CD4-positive, alpha-beta memory T cell (primary cell): ENCODE measurements at regions not wholly inside any gene's neighbourhood (a gene's known extent, or its start where the extent isn't known, plus 50 kb on each side); places are given as distances from the start of the nearest gene placed in this dataset.

Source experiments
- CTCF ChIA-PET: fragments of 350-600 bp; sonication (Branson Sonifier 250); formaldehyde crosslinking; loops from one replicate; lab custom pipeline; 2021; ENCODE audit warnings: inconsistent platforms; ENCODE audit not compliant: partially characterized antibody; lab: Charles Lee
- POLR2A ChIA-PET: fragments of 350-600 bp; sonication (Branson Sonifier 250); formaldehyde crosslinking; loops from one replicate; lab custom pipeline; 2021; ENCODE audit not compliant: partially characterized antibody; lab: Charles Lee
- DNase-seq, 5 donors: peaks; one replicate each; pipeline versions ENCODE4 v3.0.0 to v3.0.0-alpha.2; 2020 to 2022; ENCODE audit warnings: mixed read lengths in 1 of 5
- H3K27ac ChIP-seq: one replicate; pipeline ENCODE4 v1.7.0; 2013; ENCODE audit warnings: low read depth, low read length
- H3K27me3 ChIP-seq: 2 replicates; pipeline ENCODE4 v1.7.0; 2013; ENCODE audit warnings: mild to moderate bottlenecking, low read length, moderate library complexity; ENCODE audit not compliant: insufficient read depth
- H3K36me3 ChIP-seq: 2 replicates; pipeline ENCODE4 v1.7.0; 2013; ENCODE audit warnings: mild to moderate bottlenecking, low read length, moderate library complexity; ENCODE audit not compliant: insufficient read depth
- H3K4me1 ChIP-seq: 2 replicates; pipeline ENCODE4 v1.7.0; 2013; ENCODE audit warnings: mild to moderate bottlenecking, low read length, moderate library complexity; ENCODE audit not compliant: insufficient read depth
- H3K4me3 ChIP-seq, 2 donors: one replicate each; pipeline ENCODE4 v1.7.0; 2013; ENCODE audit warnings: low read length in 2 of 2, mild to moderate bottlenecking in 1 of 2
- H3K9me3 ChIP-seq, 2 donors: one replicate each; pipeline ENCODE4 v1.7.0; 2013; ENCODE audit warnings: low read length in 2 of 2, control low read depth in 1 of 2; ENCODE audit not compliant: control insufficient read depth in 1 of 2
- H3K27ac Mint-ChIP-seq, 7 donors: one replicate each; pipeline ENCODE4 v1.8.0; 2020 to 2021; ENCODE audit warnings: mixed read lengths in 7 of 7, mild to moderate bottlenecking in 6 of 7, inconsistent platforms in 3 of 7, moderate library complexity in 3 of 7
- H3K27me3 Mint-ChIP-seq, 2 donors: one replicate each; pipeline ENCODE4 v1.8.0; 2020 to 2021; ENCODE audit warnings: mixed read lengths in 2 of 2
- H3K36me3 Mint-ChIP-seq, 2 donors: one replicate each; pipeline ENCODE4 v1.8.0; 2020 to 2021; ENCODE audit warnings: mixed read lengths in 2 of 2, inconsistent platforms in 1 of 2, mild to moderate bottlenecking in 1 of 2
- H3K4me1 Mint-ChIP-seq, 4 donors: one replicate each; pipeline ENCODE4 v1.8.0; 2020 to 2021; ENCODE audit warnings: mixed read lengths in 4 of 4, mild to moderate bottlenecking in 1 of 4
- H3K4me3 Mint-ChIP-seq, 8 donors: one replicate each; pipeline ENCODE4 v1.8.0; 2020 to 2021; ENCODE audit warnings: mixed read lengths in 8 of 8, mild to moderate bottlenecking in 7 of 8, moderate library complexity in 6 of 8, inconsistent platforms in 3 of 8
- H3K9me3 Mint-ChIP-seq, 8 donors: one replicate each; pipeline ENCODE4 v1.8.0; 2020 to 2021; ENCODE audit warnings: mixed read lengths in 8 of 8, mild to moderate bottlenecking in 5 of 8, inconsistent platforms in 3 of 8, moderate library complexity in 1 of 8
- intact Hi-C: fragments of 100-400 bp; cut with micrococcal nuclease; formaldehyde crosslinking; loops from one replicate; pipeline ENCODE4 v1.15.1; 2023

- Mint-ChIP-seq H3K4me1 (no peaks in the 10 kb centered on the region), H3K27me3 (peaks cover 5 to 6% of the 10 kb centered on the region in 2 donors), H3K4me3 (no peak overlapping the region), H3K9me3 (peaks cover 0 to 1% (median 0%) of the 10 kb centered on the region in 8 donors), H3K27ac (no peak overlapping the region), H3K36me3 (no peaks in the 10 kb centered on the region)
- H3K27me3 ChIP-seq = no peaks in the 10 kb centered on the region
- no peak overlapping the region for H3K4me3 ChIP-seq
- no peaks in the 10 kb centered on the region for H3K9me3 ChIP-seq
- H3K27ac ChIP-seq = no peak overlapping the region
- DNase-seq = no peak
- POLR2A ChIA-PET = no interaction called here
- H3K36me3 ChIP-seq = no peaks in the 10 kb centered on the region
- intact Hi-C loops = no loop called here
- CTCF ChIA-PET = no interaction called here
- no peaks in the 10 kb centered on the region for H3K4me1 ChIP-seq
These were observed 80.3 kb downstream of the NXPE2 start for GRCh38 chr11:114758627-114759026.

- no peaks in the 10 kb centered on the region for H3K9me3 ChIP-seq
- no peak overlapping the region for H3K27ac ChIP-seq
- H3K4me3 ChIP-seq = no peak overlapping the region
- Mint-ChIP-seq H3K4me1 (no peaks in the 10 kb centered on the region), H3K27me3 (peaks cover 9% of the 10 kb centered on the region in 2 donors), H3K36me3 (no peaks in the 10 kb centered on the region), H3K27ac (no peak overlapping the region), H3K9me3 (peaks cover 0 to 6% (median 0%) of the 10 kb centered on the region in 8 donors), H3K4me3 (no peak overlapping the region)
- intact Hi-C loops = no loop called here
- no peaks in the 10 kb centered on the region for H3K4me1 ChIP-seq
- DNase-seq = no peak
- CTCF ChIA-PET = no interaction called here
- POLR2A ChIA-PET = no interaction called here
- no peaks in the 10 kb centered on the region for H3K36me3 ChIP-seq
- no peaks in the 10 kb centered on the region for H3K27me3 ChIP-seq
These were observed 84.1 kb downstream of the NXPE2 start for GRCh38 chr11:114762408-114762807.

- ChIA-PET CTCF (no interaction called here), POLR2A (no interaction called here)
- H3K4me1 ChIP-seq = no peaks in the 10 kb centered on the region
- no peak overlapping the region for H3K27ac Mint-ChIP-seq
- H3K36me3 ChIP-seq = no peaks in the 10 kb centered on the region
- no peaks in the 10 kb centered on the region for H3K4me1 Mint-ChIP-seq
- DNase-seq = no peak
- no peaks in the 10 kb centered on the region for H3K27me3 ChIP-seq
- no peaks in the 10 kb centered on the region for H3K9me3 ChIP-seq
- H3K27ac ChIP-seq = no peak overlapping the region
- H3K4me3 Mint-ChIP-seq = no peak overlapping the region
- H3K27me3 Mint-ChIP-seq = peaks cover 6 to 11% of the 10 kb centered on the region in 2 donors
- H3K9me3 Mint-ChIP-seq = peaks cover 0 to 9% (median 0%) of the 10 kb centered on the region in 8 donors
- H3K4me3 ChIP-seq = no peak overlapping the region
- no peaks in the 10 kb centered on the region for H3K36me3 Mint-ChIP-seq
- intact Hi-C loops = loop anchor here (1.0 kb wide), 1 partner anchor 424 kb away; no protein-coding TSS in a partner anchor
These were observed 86.2 kb downstream of the NXPE2 start for GRCh38 chr11:114764563-114764962.

GRCh38 chr11:114771172-114771571 lies 92.8 kb downstream of the NXPE2 start:
- intact Hi-C loops = no loop called here
- no peaks in the 10 kb centered on the region for H3K36me3 Mint-ChIP-seq
- no peaks in the 10 kb centered on the region for H3K4me1 Mint-ChIP-seq
- Histone ChIP-seq H3K27me3 (no peaks in the 10 kb centered on the region), H3K36me3 (no peaks in the 10 kb centered on the region), H3K4me3 (no peak overlapping the region), H3K4me1 (no peaks in the 10 kb centered on the region), H3K27ac (no peak overlapping the region), H3K9me3 (no peaks in the 10 kb centered on the region)
- H3K27ac Mint-ChIP-seq = no peak overlapping the region
- POLR2A ChIA-PET = no interaction called here
- H3K4me3 Mint-ChIP-seq = no peak overlapping the region
- H3K9me3 Mint-ChIP-seq = peaks cover 0 to 6% (median 0%) of the 10 kb centered on the region in 8 donors
- CTCF ChIA-PET = no interaction called here
- H3K27me3 Mint-ChIP-seq = peaks cover 11 to 12% of the 10 kb centered on the region in 2 donors
- DNase-seq = no peak

- peaks cover 0 to 6% (median 0%) of the 10 kb centered on the region in 8 donors for H3K9me3 Mint-ChIP-seq
- Histone ChIP-seq H3K27me3 (no peaks in the 10 kb centered on the region), H3K4me1 (no peaks in the 10 kb centered on the region), H3K27ac (no peak overlapping the region), H3K36me3 (no peaks in the 10 kb centered on the region), H3K9me3 (no peaks in the 10 kb centered on the region), H3K4me3 (no peak overlapping the region)
- intact Hi-C loops = no loop called here
- H3K4me1 Mint-ChIP-seq = no peaks in the 10 kb centered on the region
- H3K36me3 Mint-ChIP-seq = no peaks in the 10 kb centered on the region
- POLR2A ChIA-PET = no interaction called here
- H3K4me3 Mint-ChIP-seq = no peak overlapping the region
- CTCF ChIA-PET = no interaction called here
- H3K27me3 Mint-ChIP-seq = peaks cover 7 to 12% of the 10 kb centered on the region in 2 donors
- no peak for DNase-seq
- no peak overlapping the region for H3K27ac Mint-ChIP-seq
These were observed 95.4 kb downstream of the NXPE2 start for GRCh38 chr11:114773541-114774338.

- Histone ChIP-seq H3K27me3 (no peaks in the 10 kb centered on the region), H3K27ac (no peak overlapping the region), H3K4me1 (no peaks in the 10 kb centered on the region), H3K4me3 (no peak overlapping the region), H3K36me3 (no peaks in the 10 kb centered on the region), H3K9me3 (no peaks in the 10 kb centered on the region)
- DNase-seq = no peak
- Mint-ChIP-seq H3K27me3 (peaks cover 5 to 12% of the 10 kb centered on the region in 2 donors), H3K9me3 (no peaks in the 10 kb centered on the region), H3K4me1 (no peaks in the 10 kb centered on the region), H3K4me3 (no peak overlapping the region), H3K36me3 (no peaks in the 10 kb centered on the region), H3K27ac (no peak overlapping the region)
- POLR2A ChIA-PET = no interaction called here
- CTCF ChIA-PET = no interaction called here
- intact Hi-C loops = no loop called here
These were observed 96.5 kb downstream of the NXPE2 start for GRCh38 chr11:114774599-114775361.

- H3K9me3 Mint-ChIP-seq = no peaks in the 10 kb centered on the region
- no peak overlapping the region for H3K27ac ChIP-seq
- CTCF ChIA-PET = no interaction called here
- DNase-seq = no peak
- H3K36me3 Mint-ChIP-seq = no peaks in the 10 kb centered on the region
- H3K36me3 ChIP-seq = no peaks in the 10 kb centered on the region
- POLR2A ChIA-PET = no interaction called here
- no peaks in the 10 kb centered on the region for H3K27me3 ChIP-seq
- no peaks in the 10 kb centered on the region for H3K9me3 ChIP-seq
- intact Hi-C loops = no loop called here
- no peak overlapping the region for H3K4me3 Mint-ChIP-seq
- no peak overlapping the region for H3K4me3 ChIP-seq
- H3K27ac Mint-ChIP-seq = no peak overlapping the region
- no peaks in the 10 kb centered on the region for H3K4me1 ChIP-seq
- no peaks in the 10 kb centered on the region for H3K4me1 Mint-ChIP-seq
- peaks cover 5 to 12% of the 10 kb centered on the region in 2 donors for H3K27me3 Mint-ChIP-seq
These were observed 97.7 kb downstream of the NXPE2 start for GRCh38 chr11:114775875-114776621.
